ENCODE measurements at regions not wholly inside any gene's neighbourhood (a gene's known extent, or its start where the extent isn't known, plus 50 kb on each side); places are given as distances from the start of the nearest gene placed in this dataset.

DNA sequence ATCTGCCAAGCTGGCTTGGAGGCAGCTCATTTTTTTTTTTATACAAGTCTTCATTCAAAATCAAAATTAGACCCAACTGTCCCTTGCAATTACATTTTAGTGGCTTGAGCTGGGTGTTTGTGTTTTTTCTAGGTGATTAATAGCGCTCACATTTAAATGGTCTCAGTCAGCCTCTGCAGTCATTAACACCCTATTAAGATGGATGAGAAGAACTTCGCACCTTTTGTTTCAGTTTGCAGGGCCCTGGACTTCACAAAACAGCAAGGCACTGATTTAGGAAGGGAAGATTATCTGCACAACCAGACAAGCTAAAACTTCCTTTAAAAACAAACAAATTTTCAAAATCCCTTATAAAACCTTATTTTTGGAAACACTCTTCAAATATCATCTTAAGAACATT lies 374.8 kb downstream of the EFNA5 start:
- Histone ChIP-seq H3K4me1 (ENCODE audit: control insufficient read depth in 3 of 3, insufficient read depth in 3 of 3, low read length in 3 of 3) (no peaks in the 10 kb centered on the region), H3K36me3 (ENCODE audit: control insufficient read depth in 3 of 3, insufficient read depth in 3 of 3, low read length in 3 of 3) (no peaks in the 10 kb centered on the region), H3K9ac (ENCODE audit: low read depth in 1 of 3, low read length in 3 of 3) (no peak overlapping the region), H3K27ac (ENCODE audit: low read depth, low read length) (no peak overlapping the region), H3K27me3 (ENCODE audit: control insufficient read depth in 3 of 3, insufficient read depth in 3 of 3, low read length in 3 of 3) (no peaks in the 10 kb centered on the region), H3K4me3 (ENCODE audit: low read length in 3 of 3) (no peak overlapping the region), H3K9me3 (ENCODE audit: control insufficient read depth in 3 of 3, low read length in 3 of 3) (no peaks in the 10 kb centered on the region)

GRCh38 chr5:107294669-107295068 lies 376.1 kb downstream of the EFNA5 start:
- Histone ChIP-seq H3K27me3 (ENCODE audit: control insufficient read depth in 3 of 3, insufficient read depth in 3 of 3, low read length in 3 of 3) (no peaks in the 10 kb centered on the region), H3K4me1 (ENCODE audit: control insufficient read depth in 3 of 3, insufficient read depth in 3 of 3, low read length in 3 of 3) (no peaks in the 10 kb centered on the region), H3K9me3 (ENCODE audit: control insufficient read depth in 3 of 3, low read length in 3 of 3) (no peaks in the 10 kb centered on the region), H3K27ac (ENCODE audit: low read depth, low read length) (no peak overlapping the region), H3K4me3 (ENCODE audit: low read length in 3 of 3) (no peak overlapping the region), H3K9ac (ENCODE audit: low read depth in 1 of 3, low read length in 3 of 3) (no peak overlapping the region), H3K36me3 (ENCODE audit: control insufficient read depth in 3 of 3, insufficient read depth in 3 of 3, low read length in 3 of 3) (no peaks in the 10 kb centered on the region)

GRCh38 chr5:107294211-107294550 lies 376.6 kb downstream of the EFNA5 start:
- Histone ChIP-seq H3K9ac (ENCODE audit: low read depth in 1 of 3, low read length in 3 of 3) (no peak overlapping the region), H3K9me3 (ENCODE audit: control insufficient read depth in 3 of 3, low read length in 3 of 3) (no peaks in the 10 kb centered on the region), H3K27ac (ENCODE audit: low read depth, low read length) (no peak overlapping the region), H3K4me3 (ENCODE audit: low read length in 3 of 3) (no peak overlapping the region), H3K36me3 (ENCODE audit: control insufficient read depth in 3 of 3, insufficient read depth in 3 of 3, low read length in 3 of 3) (no peaks in the 10 kb centered on the region), H3K27me3 (ENCODE audit: control insufficient read depth in 3 of 3, insufficient read depth in 3 of 3, low read length in 3 of 3) (no peaks in the 10 kb centered on the region), H3K4me1 (ENCODE audit: control insufficient read depth in 3 of 3, insufficient read depth in 3 of 3, low read length in 3 of 3) (no peaks in the 10 kb centered on the region)

GRCh38 chr5:107293541-107294210 lies 377.1 kb downstream of the EFNA5 start:
- Histone ChIP-seq H3K4me3 (ENCODE audit: low read length in 3 of 3) (no peak overlapping the region), H3K27ac (ENCODE audit: low read depth, low read length) (no peak overlapping the region), H3K9me3 (ENCODE audit: control insufficient read depth in 3 of 3, low read length in 3 of 3) (no peaks in the 10 kb centered on the region), H3K9ac (ENCODE audit: low read depth in 1 of 3, low read length in 3 of 3) (no peak overlapping the region), H3K27me3 (ENCODE audit: control insufficient read depth in 3 of 3, insufficient read depth in 3 of 3, low read length in 3 of 3) (no peaks in the 10 kb centered on the region), H3K36me3 (ENCODE audit: control insufficient read depth in 3 of 3, insufficient read depth in 3 of 3, low read length in 3 of 3) (no peaks in the 10 kb centered on the region), H3K4me1 (ENCODE audit: control insufficient read depth in 3 of 3, insufficient read depth in 3 of 3, low read length in 3 of 3) (no peaks in the 10 kb centered on the region)

DNA sequence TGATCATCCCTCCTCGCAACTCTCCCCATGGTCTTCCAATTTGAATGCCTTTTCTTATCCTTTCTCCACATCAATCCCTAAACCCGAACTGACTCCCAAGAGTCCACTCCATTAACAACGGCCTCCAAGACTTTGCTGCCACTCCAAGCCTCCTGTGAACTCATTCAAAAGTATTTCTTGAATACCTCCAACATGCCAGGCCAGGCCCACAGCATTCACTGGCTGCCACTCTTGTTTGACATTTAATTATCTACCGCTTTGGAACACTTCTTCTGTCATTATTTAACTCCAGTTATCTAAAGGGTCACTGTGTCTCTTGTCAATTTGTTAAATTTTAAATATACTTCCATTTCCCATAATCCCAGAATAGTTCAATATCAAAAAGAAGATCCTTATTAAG lies 378.9 kb downstream of the EFNA5 start:
- no peak overlapping the region for H3K9ac ChIP-seq (ENCODE audit: low read depth in 1 of 3, low read length in 3 of 3)

DNA sequence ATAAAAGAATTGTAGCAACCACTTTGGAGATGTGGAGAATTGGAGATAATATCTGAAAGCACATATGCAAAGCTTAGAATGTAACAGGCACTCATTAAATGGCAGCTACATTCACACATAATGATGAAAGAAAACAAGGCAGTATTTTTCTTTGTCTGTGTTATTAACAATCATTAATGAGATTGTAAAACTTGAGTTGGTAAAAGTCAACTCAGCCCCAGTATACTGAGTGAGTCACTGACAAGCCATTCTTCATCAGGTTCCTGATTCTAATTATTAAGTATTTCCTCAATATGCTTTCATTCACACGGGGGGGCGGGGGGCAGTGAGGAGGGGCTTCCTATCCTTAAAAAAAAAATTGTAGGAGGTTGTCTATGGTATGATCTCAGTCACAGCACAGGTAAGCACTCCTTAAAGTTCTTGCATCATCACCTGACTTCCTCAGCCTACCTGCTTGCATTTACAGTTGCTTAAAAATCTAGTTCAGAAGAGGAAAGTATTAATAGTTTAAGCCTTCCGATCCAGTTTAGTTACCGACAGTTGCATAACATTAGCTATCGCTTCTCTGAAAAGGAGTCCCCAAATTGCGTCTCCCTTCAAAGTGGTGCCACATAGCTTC lies 379.8 kb downstream of the EFNA5 start:
- Histone ChIP-seq H3K9me3 (ENCODE audit: control insufficient read depth in 3 of 3, low read length in 3 of 3) (no peaks in the 10 kb centered on the region), H3K9ac (ENCODE audit: low read depth in 1 of 3, low read length in 3 of 3) (no peak overlapping the region), H3K36me3 (ENCODE audit: control insufficient read depth in 3 of 3, insufficient read depth in 3 of 3, low read length in 3 of 3) (no peaks in the 10 kb centered on the region), H3K4me3 (ENCODE audit: low read length in 3 of 3) (no peak overlapping the region), H3K27me3 (ENCODE audit: control insufficient read depth in 3 of 3, insufficient read depth in 3 of 3, low read length in 3 of 3) (no peaks in the 10 kb centered on the region), H3K4me1 (ENCODE audit: control insufficient read depth in 3 of 3, insufficient read depth in 3 of 3, low read length in 3 of 3) (no peaks in the 10 kb centered on the region), H3K27ac (ENCODE audit: low read depth, low read length) (no peak overlapping the region)

More for the DNA sequence above, 378.9 kb downstream of the EFNA5 start:
- Histone ChIP-seq H3K27me3 (ENCODE audit: control insufficient read depth in 3 of 3, insufficient read depth in 3 of 3, low read length in 3 of 3) (no peaks in the 10 kb centered on the region), H3K36me3 (ENCODE audit: control insufficient read depth in 3 of 3, insufficient read depth in 3 of 3, low read length in 3 of 3) (no peaks in the 10 kb centered on the region), H3K9me3 (ENCODE audit: control insufficient read depth in 3 of 3, low read length in 3 of 3) (no peaks in the 10 kb centered on the region), H3K4me3 (ENCODE audit: low read length in 3 of 3) (no peak overlapping the region), H3K27ac (ENCODE audit: low read depth, low read length) (no peak overlapping the region), H3K4me1 (ENCODE audit: control insufficient read depth in 3 of 3, insufficient read depth in 3 of 3, low read length in 3 of 3) (no peaks in the 10 kb centered on the region)

GRCh38 chr5:107289030-107289714 lies 381.6 kb downstream of the EFNA5 start:
- Histone ChIP-seq H3K9me3 (ENCODE audit: control insufficient read depth in 3 of 3, low read length in 3 of 3) (no peaks in the 10 kb centered on the region), H3K27ac (ENCODE audit: low read depth, low read length) (no peak overlapping the region), H3K36me3 (ENCODE audit: control insufficient read depth in 3 of 3, insufficient read depth in 3 of 3, low read length in 3 of 3) (no peaks in the 10 kb centered on the region), H3K4me1 (ENCODE audit: control insufficient read depth in 3 of 3, insufficient read depth in 3 of 3, low read length in 3 of 3) (no peaks in the 10 kb centered on the region), H3K9ac (ENCODE audit: low read depth in 1 of 3, low read length in 3 of 3) (no peak overlapping the region), H3K27me3 (ENCODE audit: control insufficient read depth in 3 of 3, insufficient read depth in 3 of 3, low read length in 3 of 3) (no peaks in the 10 kb centered on the region), H3K4me3 (ENCODE audit: low read length in 3 of 3) (no peak overlapping the region)

DNA sequence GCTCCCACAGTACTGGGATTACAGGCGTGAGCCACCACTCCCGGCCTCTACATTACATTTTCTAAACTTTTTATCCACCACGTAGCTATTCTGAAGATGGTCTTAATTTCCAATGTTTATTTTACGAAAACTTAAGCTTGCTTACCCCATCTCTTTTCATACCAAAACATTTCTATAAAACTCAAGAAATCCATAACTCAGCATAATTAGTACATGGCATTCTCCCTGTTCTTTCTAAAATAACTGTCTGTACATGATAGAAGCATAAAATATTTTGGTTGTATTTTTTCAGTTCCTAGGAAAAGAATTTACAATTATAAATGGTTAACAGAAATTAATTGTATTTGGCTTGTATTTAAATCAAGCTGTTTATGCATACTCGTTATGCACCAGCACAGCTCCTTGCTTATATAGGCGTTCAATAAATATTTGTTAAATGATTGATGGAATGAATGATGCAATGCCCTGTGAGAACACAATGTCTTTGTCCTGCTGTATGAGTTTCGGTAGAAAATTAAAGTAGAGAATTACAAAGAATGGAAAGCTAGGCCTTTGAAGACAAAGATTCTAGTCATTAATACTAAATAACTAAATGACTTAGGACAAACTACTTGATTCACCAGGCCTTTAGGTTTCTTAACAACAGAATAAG lies 384.2 kb downstream of the EFNA5 start:
- Histone ChIP-seq H3K9ac (ENCODE audit: low read depth in 1 of 3, low read length in 3 of 3) (no peak overlapping the region), H3K4me3 (ENCODE audit: low read length in 3 of 3) (no peak overlapping the region), H3K27ac (ENCODE audit: low read depth, low read length) (no peak overlapping the region), H3K9me3 (ENCODE audit: control insufficient read depth in 3 of 3, low read length in 3 of 3) (no peaks in the 10 kb centered on the region), H3K36me3 (ENCODE audit: control insufficient read depth in 3 of 3, insufficient read depth in 3 of 3, low read length in 3 of 3) (no peaks in the 10 kb centered on the region), H3K4me1 (ENCODE audit: control insufficient read depth in 3 of 3, insufficient read depth in 3 of 3, low read length in 3 of 3) (no peaks in the 10 kb centered on the region), H3K27me3 (ENCODE audit: control insufficient read depth in 3 of 3, insufficient read depth in 3 of 3, low read length in 3 of 3) (no peaks in the 10 kb centered on the region)

GRCh38 chr5:107285772-107286171 lies 385.0 kb downstream of the EFNA5 start:
- Histone ChIP-seq H3K4me3 (ENCODE audit: low read length in 3 of 3) (no peak overlapping the region), H3K4me1 (ENCODE audit: control insufficient read depth in 3 of 3, insufficient read depth in 3 of 3, low read length in 3 of 3) (no peaks in the 10 kb centered on the region), H3K9me3 (ENCODE audit: control insufficient read depth in 3 of 3, low read length in 3 of 3) (no peaks in the 10 kb centered on the region), H3K27ac (ENCODE audit: low read depth, low read length) (no peak overlapping the region), H3K27me3 (ENCODE audit: control insufficient read depth in 3 of 3, insufficient read depth in 3 of 3, low read length in 3 of 3) (no peaks in the 10 kb centered on the region), H3K9ac (ENCODE audit: low read depth in 1 of 3, low read length in 3 of 3) (no peak overlapping the region), H3K36me3 (ENCODE audit: control insufficient read depth in 3 of 3, insufficient read depth in 3 of 3, low read length in 3 of 3) (no peaks in the 10 kb centered on the region)
